ENCODE measurements at regions not wholly inside any gene's neighbourhood (a gene's known extent, or its start where the extent isn't known, plus 50 kb on each side); places are given as distances from the start of the nearest gene placed in this dataset.

DNA sequence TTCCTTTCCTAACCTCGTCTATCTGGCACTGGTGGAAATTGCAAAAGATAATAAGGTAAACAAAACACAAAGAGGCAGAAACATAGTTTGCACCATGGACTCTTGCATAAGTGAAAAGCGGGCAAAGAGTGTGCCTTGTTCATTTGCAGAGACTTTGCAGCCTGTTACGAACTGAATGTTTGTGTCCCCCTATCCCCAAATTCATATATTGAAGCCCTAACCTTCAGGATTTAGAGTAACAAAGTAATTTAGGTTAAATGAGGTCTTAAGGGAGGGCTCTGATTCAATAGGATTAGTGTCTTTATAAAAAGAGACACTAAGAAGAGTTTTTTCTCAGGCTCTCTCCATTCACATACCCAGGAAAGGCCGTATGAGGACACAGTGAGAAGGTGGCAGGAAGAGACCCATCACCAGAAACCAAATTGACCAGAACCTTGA lies 52.1 kb upstream of the FAM169A start:
- TF ChIP-seq, protein P1, sequence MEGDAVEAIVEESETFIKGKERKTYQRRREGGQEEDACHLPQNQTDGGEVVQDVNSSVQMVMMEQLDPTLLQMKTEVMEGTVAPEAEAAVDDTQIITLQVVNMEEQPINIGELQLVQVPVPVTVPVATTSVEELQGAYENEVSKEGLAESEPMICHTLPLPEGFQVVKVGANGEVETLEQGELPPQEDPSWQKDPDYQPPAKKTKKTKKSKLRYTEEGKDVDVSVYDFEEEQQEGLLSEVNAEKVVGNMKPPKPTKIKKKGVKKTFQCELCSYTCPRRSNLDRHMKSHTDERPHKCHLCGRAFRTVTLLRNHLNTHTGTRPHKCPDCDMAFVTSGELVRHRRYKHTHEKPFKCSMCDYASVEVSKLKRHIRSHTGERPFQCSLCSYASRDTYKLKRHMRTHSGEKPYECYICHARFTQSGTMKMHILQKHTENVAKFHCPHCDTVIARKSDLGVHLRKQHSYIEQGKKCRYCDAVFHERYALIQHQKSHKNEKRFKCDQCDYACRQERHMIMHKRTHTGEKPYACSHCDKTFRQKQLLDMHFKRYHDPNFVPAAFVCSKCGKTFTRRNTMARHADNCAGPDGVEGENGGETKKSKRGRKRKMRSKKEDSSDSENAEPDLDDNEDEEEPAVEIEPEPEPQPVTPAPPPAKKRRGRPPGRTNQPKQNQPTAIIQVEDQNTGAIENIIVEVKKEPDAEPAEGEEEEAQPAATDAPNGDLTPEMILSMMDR (IDR thresholded peaks at IDR 0.05), result no peak
- no peaks in the 10 kb centered on the region for H3K4me1 ChIP-seq
- DNase-seq, result no peak
- intact Hi-C loops (cut with DNase I), result loop anchor here (5.0 kb wide), 1 partner anchor 246 kb away; no protein-coding TSS in a partner anchor
- 79 to 87% (median 81%) methylated on average over 4 of the region's 4 CpGs for WGBS, 3 donors
- H3K27me3 ChIP-seq (ENCODE audit: insufficient read depth in 3 of 3, low read length in 2 of 3), result no peaks in the 10 kb centered on the region
- no peak overlapping the region for H3K27ac ChIP-seq
- H3K36me3 ChIP-seq (ENCODE audit: insufficient read depth in 1 of 2, low read depth in 1 of 2), result no peaks in the 10 kb centered on the region
- no peak overlapping the region for H3K4me3 ChIP-seq
- H3K9me3 ChIP-seq, result no peaks in the 10 kb centered on the region
- no peak for ATAC-seq

DNA sequence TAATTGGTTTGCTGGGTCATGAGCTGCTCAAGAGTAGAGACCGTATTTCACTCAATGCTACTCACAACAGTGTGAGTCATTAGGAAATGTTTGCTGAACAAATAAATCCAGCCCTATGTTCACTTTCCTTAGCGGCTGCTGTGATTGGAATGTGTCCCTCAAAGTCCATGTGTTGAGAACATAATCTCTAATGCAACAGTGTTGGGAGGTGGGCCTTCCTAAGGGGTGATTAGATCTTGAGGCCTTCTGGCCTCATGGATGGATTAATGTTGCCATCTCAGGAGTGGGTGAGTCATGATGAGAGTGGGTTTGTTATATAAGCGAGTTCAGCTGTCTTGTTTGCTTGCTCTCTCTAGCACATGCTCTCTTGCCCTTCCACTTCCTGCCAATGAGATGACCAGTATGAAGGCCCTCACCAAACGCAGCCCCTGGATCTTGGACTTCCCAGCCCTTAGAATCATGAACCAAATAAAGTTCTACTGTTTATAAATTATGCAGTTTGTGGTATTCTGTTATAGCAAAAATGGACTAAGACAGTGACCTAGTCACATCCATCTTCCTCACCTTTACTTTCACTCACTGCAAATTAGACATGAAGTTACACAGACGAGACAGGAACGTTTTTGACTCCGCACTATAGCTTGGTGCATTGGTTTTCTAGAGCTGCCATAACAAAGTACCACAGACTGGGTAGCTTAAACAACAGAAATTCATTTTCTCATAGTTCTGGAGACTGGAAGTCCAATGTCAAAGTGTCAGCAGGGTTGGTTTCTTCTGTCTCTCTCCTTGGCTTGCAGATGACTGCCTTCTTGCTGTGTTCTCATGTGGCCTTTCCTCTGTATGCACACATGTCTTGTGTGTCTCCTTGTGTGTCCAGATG lies 50.9 kb upstream of the FAM169A start:
- H3K27ac ChIP-seq, result no peak overlapping the region
- DNase-seq (no peak), ATAC-seq (no peak)
- H3K36me3 ChIP-seq (ENCODE audit: insufficient read depth in 1 of 2, low read depth in 1 of 2), result no peaks in the 10 kb centered on the region
- H3K4me3 ChIP-seq, result no peak overlapping the region
- no peaks in the 10 kb centered on the region for H3K9me3 ChIP-seq
- 74 to 81% (median 80%) methylated on average over 7 of the region's 7 CpGs for WGBS, 3 donors
- TF ChIP-seq, protein P1 (IDR thresholded peaks at IDR 0.05), result no peak
- H3K4me1 ChIP-seq, result no peaks in the 10 kb centered on the region
- intact Hi-C loops (cut with DNase I), result loop anchor here (5.0 kb wide), 1 partner anchor 245 kb away; no protein-coding TSS in a partner anchor
- H3K27me3 ChIP-seq (ENCODE audit: insufficient read depth in 3 of 3, low read length in 2 of 3), result no peaks in the 10 kb centered on the region
